NOMO-1 (cell line): ENCODE measurements at regions not wholly inside any gene's neighbourhood (a gene's known extent, or its start where the extent isn't known, plus 50 kb on each side); places are given as distances from the start of the nearest gene placed in this dataset.

Source experiments
- DNase-seq, 2 experiments: peaks; one replicate each; lab custom pipeline; 2025; ENCODE audit not compliant: unreplicated experiment in 2 of 2; lab: John Stamatoyannopoulos, UW

GRCh38 chrX:43481576-43481975, 174.5 kb upstream of the MAOA start:
- no peak for DNase-seq

- no peak for DNase-seq
These were observed 162.3 kb upstream of the MAOA start for GRCh38 chrX:43493756-43494155.

- no peak for DNase-seq
These were observed 155.9 kb upstream of the MAOA start for GRCh38 chrX:43500246-43500645.

GRCh38 chrX:43500996-43501694, 155.0 kb upstream of the MAOA start:
- no peak for DNase-seq

- no peak for DNase-seq
These were observed 151.7 kb upstream of the MAOA start for GRCh38 chrX:43504394-43504793.

GRCh38 chrX:43505769-43506168, 150.3 kb upstream of the MAOA start:
- DNase-seq, result no peak

GRCh38 chrX:43508694-43509093, 147.4 kb upstream of the MAOA start:
- no peak for DNase-seq

- DNase-seq, result no peak
These were observed 145.9 kb upstream of the MAOA start for GRCh38 chrX:43510209-43510608.

- DNase-seq, result no peak
These were observed 143.0 kb upstream of the MAOA start for GRCh38 chrX:43513085-43513484.

GRCh38 chrX:43514820-43515219, 141.3 kb upstream of the MAOA start:
- DNase-seq, result no peak

GRCh38 chrX:43522582-43522981, 133.5 kb upstream of the MAOA start:
- DNase-seq, result no peak

- DNase-seq, result peak in 1 of 2 experiments; percentile 23
These were observed 130.0 kb upstream of the MAOA start for GRCh38 chrX:43525901-43526610.

DNA sequence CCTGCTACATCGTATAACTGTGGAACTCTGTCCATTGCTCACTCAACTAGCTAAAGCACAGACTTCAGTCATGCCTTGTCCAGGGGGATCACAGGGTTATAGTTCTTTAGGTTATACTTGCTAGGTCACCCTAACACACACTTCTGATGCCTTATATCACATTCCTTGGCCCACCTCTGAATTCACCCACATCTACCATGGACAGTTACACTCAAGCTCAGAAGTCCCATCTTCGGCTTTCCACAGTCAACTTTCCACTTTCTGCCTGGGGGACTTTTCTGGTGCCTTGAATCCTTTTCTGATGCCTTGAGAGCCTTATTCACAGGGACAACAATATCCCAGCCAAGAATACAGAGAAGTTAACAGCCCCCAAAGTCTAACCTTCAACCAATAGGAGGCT, 129.2 kb upstream of the MAOA start:
- DNase-seq, result no peak

- no peak for DNase-seq
These were observed 128.3 kb upstream of the MAOA start for GRCh38 chrX:43527801-43528200.

GRCh38 chrX:43530837-43531236, 125.3 kb upstream of the MAOA start:
- DNase-seq, result peak; percentile 12 to 27

GRCh38 chrX:43540318-43540717, 115.8 kb upstream of the MAOA start:
- DNase-seq, result no peak

GRCh38 chrX:43551590-43551989, 104.5 kb upstream of the MAOA start:
- no peak for DNase-seq

DNA sequence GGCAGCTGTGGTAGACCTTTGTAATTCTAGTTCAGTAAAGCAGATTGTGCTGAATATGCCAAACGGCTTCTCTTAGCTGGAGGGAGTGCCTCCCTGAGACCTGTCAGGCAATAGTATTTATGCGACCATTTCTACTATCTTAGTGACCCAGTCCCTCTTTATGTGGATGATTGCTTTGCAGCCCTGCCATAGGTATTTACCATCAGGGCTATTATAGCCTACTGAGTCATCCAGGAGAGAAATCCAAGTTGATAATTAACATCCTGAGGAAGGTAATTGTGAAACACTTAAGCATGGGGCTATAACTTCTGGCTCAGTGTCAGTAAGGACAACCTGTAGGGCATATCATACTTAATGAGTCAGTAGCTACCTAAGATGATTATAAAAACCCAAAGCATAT, 103.9 kb upstream of the MAOA start:
- no peak for DNase-seq

DNA sequence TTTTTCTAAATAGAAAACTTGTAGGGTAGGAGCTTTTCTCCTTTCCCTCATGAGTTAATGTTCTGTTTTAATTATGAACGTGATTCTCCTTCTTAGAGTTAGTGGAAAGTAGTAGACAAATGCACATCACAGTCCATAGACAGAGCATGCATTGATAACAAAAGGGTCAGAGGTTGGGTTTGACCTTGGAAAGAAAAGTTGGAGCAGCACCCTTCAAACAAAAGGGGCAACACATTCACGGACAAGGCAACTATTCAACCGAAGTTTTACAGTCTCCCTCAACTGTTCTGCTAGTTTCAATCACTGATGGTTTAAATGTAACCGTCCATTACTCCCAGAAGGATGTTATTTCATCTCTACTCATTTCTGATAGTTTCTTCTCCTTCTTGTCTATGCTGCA, 103.4 kb upstream of the MAOA start:
- no peak for DNase-seq

DNA sequence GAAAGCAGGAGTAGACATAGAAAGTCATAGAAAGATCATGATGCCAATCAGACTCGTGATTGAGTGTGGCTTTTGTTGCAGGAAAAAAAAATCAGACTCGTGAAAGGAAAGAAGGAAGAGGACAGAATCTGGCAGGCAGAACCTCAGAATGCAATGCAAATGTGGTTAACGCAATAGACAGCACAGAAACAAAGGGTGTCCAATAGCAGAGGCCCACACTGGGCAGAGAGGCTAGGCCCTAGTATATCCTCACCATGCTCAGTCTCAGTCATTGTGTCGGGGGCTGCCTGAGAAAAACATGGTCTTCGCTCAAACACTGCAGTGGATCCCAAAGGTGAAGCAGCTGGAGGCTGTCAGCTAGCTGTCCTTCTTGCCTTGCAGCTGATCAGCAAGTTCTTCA, 102.8 kb upstream of the MAOA start:
- DNase-seq, result no peak

GRCh38 chrX:43556207-43556606, 99.9 kb upstream of the MAOA start:
- no peak for DNase-seq

- peak; percentile 3 to 18 for DNase-seq
These were observed 98.3 kb upstream of the MAOA start for GRCh38 chrX:43557792-43558191.
